Suprapubic skin (tissue), 4 donors: ENCODE measurements at regions not wholly inside any gene's neighbourhood (a gene's known extent, or its start where the extent isn't known, plus 50 kb on each side); places are given as distances from the start of the nearest gene placed in this dataset.

ENCODE experiments used
- DNase-seq, 2 donors: peaks; one replicate each; pipeline ENCODE4 v3.0.0-alpha.2; 2019; ENCODE audit warnings: low spot score in 2 of 2
- H3K27ac ChIP-seq: fragments of 200-600 bp; sonication (generic); one replicate; pipeline ENCODE4 v1.5.1; 2019
- H3K27me3 ChIP-seq: fragments of 200-600 bp; sonication (generic); one replicate; pipeline ENCODE4 v1.5.1; 2019
- H3K36me3 ChIP-seq: fragments of 200-600 bp; sonication (generic); one replicate; pipeline ENCODE4 v1.5.1; 2019
- H3K4me1 ChIP-seq: fragments of 200-600 bp; sonication (generic); one replicate; pipeline ENCODE4 v1.5.1; 2019
- H3K4me3 ChIP-seq: fragments of 200-600 bp; sonication (generic); one replicate; pipeline ENCODE4 v1.5.1; 2019; ENCODE audit warnings: mild to moderate bottlenecking
- H3K9me3 ChIP-seq: fragments of 200-600 bp; sonication (generic); one replicate; pipeline ENCODE4 v1.5.1; 2019
- EP300 ChIP-seq: sonication (generic); formaldehyde crosslinking; IDR thresholded peaks from one replicate; pipeline ENCODE4 v1.6.1; 2017; ENCODE audit warnings: antibody characterized with exemption
- POLR2A ChIP-seq, 2 donors: fragments of 450-650 bp; IDR thresholded peaks; one replicate each; pipeline ENCODE4 v1.6.1; 2017; ENCODE audit warnings: antibody characterized with exemption in 2 of 2, mild to moderate bottlenecking in 2 of 2, moderate library complexity in 2 of 2
- POLR2AphosphoS5 ChIP-seq, 3 donors: sonication (generic); formaldehyde crosslinking; IDR thresholded peaks; one replicate each; pipeline ENCODE4 v1.6.1; 2017; ENCODE audit warnings: antibody characterized with exemption in 3 of 3
- WGBS: methylation state at CpG from one replicate; pipeline ENCODE4 v1.1.5; 2018; 5-methylcytosine and 5-hydroxymethylcytosine counted together
- TF ChIP-seq, protein P1 (sequence below), 2 donors: fragments of 200-600 bp in 1 of 2; fragments of 450-650 bp in 1 of 2; sonication (generic) in 1 of 2; IDR thresholded peaks; one replicate each; pipeline ENCODE4 v1.5.1; 2016 to 2019; ENCODE audit warnings: antibody characterized with exemption in 2 of 2, mild to moderate bottlenecking in 1 of 2, moderate library complexity in 1 of 2

DNA sequence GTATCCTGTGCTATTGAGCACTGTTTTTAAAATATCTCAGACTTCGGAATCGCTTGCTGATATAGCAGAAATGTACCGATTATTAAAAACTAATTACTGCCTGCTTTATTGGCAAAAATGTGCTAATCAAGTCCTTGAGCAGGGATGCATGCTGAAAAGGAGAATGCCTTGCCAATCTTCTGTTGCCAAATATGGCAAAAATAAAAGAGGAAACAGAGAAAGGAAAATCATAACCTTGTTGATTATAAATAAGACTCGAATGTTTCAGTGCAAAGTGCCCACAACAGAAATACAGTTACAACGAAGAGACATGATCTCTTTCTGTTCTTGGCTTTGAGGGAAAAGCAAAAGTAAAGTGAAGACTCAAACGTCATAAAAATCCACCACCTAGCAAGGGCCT, 248.5 kb downstream of the TMEM182 start:
- H3K4me1 ChIP-seq: no peaks in the 10 kb centered on the region
- no peak overlapping the region for H3K4me3 ChIP-seq
- TF ChIP-seq EP300: no peak
- H3K36me3 ChIP-seq: no peaks in the 10 kb centered on the region
- H3K9me3 ChIP-seq: no peaks in the 10 kb centered on the region
- no peak for DNase-seq
- no peak overlapping the region for H3K27ac ChIP-seq
- 59% methylated on average over 6 of the region's 6 CpGs for WGBS
- no peaks in the 10 kb centered on the region for H3K27me3 ChIP-seq

DNA sequence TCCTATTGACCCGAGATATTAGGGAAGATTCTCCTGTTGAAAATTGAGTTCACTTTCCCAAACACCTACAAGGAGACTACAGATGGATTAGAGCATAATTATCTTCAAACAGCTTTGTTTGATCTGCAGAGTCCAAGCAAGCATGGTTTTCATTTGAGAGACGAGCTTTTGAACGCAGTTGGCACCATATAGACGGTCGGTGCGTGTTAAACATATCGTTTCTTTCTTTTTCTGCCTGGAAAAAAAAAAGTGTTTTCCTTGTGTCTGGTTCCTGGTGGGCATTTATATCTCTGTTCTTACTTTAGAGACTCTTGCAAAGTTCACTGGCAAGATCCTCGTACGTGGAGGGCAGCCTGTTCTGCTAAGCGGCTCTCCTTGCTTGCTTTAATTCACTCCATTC, 248.9 kb downstream of the TMEM182 start:
- Histone ChIP-seq H3K27me3 (no peaks in the 10 kb centered on the region), H3K27ac (no peak overlapping the region), H3K9me3 (no peaks in the 10 kb centered on the region), H3K4me1 (no peaks in the 10 kb centered on the region), H3K36me3 (no peaks in the 10 kb centered on the region), H3K4me3 (no peak overlapping the region)
- TF ChIP-seq POLR2A (IDR thresholded peaks at IDR 0.05) (no peak), EP300 (no peak), POLR2AphosphoS5 (IDR thresholded peaks at IDR 0.05) (no peak)
- TF ChIP-seq, protein P1, sequence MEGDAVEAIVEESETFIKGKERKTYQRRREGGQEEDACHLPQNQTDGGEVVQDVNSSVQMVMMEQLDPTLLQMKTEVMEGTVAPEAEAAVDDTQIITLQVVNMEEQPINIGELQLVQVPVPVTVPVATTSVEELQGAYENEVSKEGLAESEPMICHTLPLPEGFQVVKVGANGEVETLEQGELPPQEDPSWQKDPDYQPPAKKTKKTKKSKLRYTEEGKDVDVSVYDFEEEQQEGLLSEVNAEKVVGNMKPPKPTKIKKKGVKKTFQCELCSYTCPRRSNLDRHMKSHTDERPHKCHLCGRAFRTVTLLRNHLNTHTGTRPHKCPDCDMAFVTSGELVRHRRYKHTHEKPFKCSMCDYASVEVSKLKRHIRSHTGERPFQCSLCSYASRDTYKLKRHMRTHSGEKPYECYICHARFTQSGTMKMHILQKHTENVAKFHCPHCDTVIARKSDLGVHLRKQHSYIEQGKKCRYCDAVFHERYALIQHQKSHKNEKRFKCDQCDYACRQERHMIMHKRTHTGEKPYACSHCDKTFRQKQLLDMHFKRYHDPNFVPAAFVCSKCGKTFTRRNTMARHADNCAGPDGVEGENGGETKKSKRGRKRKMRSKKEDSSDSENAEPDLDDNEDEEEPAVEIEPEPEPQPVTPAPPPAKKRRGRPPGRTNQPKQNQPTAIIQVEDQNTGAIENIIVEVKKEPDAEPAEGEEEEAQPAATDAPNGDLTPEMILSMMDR (IDR thresholded peaks at IDR 0.05): no peak
- 79% methylated on average over 10 of the region's 10 CpGs for WGBS
- no peak for DNase-seq

DNA sequence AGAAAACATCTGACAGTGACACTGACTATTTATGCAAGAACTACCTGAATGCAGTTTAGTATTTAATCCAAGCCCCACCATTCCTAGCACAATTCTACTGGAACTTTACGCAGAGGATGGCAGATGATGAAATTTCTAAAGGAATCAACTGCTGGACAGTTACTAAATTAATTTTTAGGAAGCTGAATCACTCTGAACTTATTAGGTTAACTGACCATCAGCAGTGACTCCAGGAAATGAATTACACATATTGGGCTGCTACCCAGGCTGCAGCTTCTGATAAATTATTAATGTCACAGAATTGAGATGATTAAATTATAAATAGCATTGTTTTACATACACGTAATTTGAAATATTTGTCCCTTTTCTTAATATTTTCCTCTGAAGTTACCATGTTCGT, 250.8 kb downstream of the TMEM182 start:
- Histone ChIP-seq H3K36me3 (no peaks in the 10 kb centered on the region), H3K9me3 (no peaks in the 10 kb centered on the region), H3K27ac (no peak overlapping the region), H3K4me1 (no peaks in the 10 kb centered on the region), H3K4me3 (no peak overlapping the region), H3K27me3 (no peaks in the 10 kb centered on the region)
- 87% methylated on average over 3 of the region's 3 CpGs for WGBS
- TF ChIP-seq POLR2A (IDR thresholded peaks at IDR 0.05) (no peak), EP300 (no peak), POLR2AphosphoS5 (IDR thresholded peaks at IDR 0.05) (no peak)
- TF ChIP-seq, protein P1 (IDR thresholded peaks at IDR 0.05): no peak
- DNase-seq: no peak

DNA sequence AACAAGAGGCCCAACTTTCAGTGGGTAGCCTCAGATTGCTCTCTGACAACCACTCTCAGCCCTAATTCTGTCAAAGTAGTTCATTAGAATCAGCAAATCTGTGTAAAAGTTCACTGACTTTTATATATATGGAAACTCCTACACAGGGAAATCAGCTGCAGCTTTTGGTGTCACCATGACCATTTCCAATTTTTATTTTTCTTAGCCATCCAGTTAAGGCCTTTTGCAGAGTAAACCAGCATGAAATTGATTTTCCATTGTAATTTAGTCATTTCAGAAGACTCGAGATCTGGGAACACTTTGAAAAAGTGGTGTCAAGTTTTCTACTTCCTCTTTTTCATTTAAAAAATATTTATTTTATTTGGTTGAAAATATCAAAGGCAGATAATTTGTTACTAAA, 263.2 kb downstream of the TMEM182 start:
- DNase-seq: no peak
- Histone ChIP-seq H3K36me3 (no peaks in the 10 kb centered on the region), H3K4me1 (no peaks in the 10 kb centered on the region), H3K27ac (no peak overlapping the region), H3K4me3 (no peak overlapping the region), H3K9me3 (no peaks in the 10 kb centered on the region), H3K27me3 (no peaks in the 10 kb centered on the region)
- WGBS: 76% methylated on average over 1 of the region's 1 CpG
- no peak for TF ChIP-seq POLR2AphosphoS5 (IDR thresholded peaks at IDR 0.05)
- TF ChIP-seq EP300: no peak
- TF ChIP-seq, protein P1 (IDR thresholded peaks at IDR 0.05): no peak
- TF ChIP-seq POLR2A (IDR thresholded peaks at IDR 0.05): no peak

DNA sequence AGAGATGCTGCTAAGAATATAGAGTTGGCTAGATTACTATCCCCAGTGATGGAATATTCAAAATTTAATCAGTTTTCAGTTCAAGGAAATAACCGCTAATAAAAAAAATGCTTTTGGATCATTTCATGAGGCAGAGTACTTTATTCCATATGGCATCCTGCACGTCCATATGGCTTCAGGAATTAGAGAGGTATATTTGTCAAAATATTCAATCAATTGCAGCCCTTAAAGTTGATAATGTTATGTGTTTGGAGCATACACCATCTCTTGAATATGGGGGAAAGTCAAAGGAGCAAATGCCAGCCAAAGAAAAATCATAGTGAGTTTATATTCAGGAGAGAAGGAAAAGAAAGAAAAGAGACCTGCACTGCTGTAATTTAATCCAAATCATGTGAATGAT, 266.4 kb downstream of the TMEM182 start:
- Histone ChIP-seq H3K4me1 (no peaks in the 10 kb centered on the region), H3K4me3 (no peak overlapping the region), H3K9me3 (no peaks in the 10 kb centered on the region), H3K36me3 (no peaks in the 10 kb centered on the region), H3K27ac (no peak overlapping the region), H3K27me3 (no peaks in the 10 kb centered on the region)
- no peak for TF ChIP-seq POLR2A (IDR thresholded peaks at IDR 0.05)
- no peak for TF ChIP-seq EP300
- TF ChIP-seq, protein P1 (IDR thresholded peaks at IDR 0.05): no peak
- no peak for TF ChIP-seq POLR2AphosphoS5 (IDR thresholded peaks at IDR 0.05)
- 74% methylated on average over 2 of the region's 2 CpGs for WGBS
- no peak for DNase-seq
